GM23338 (cell line): ENCODE measurements at regions not wholly inside any gene's neighbourhood (a gene's known extent, or its start where the extent isn't known, plus 50 kb on each side); places are given as distances from the start of the nearest gene placed in this dataset.

ENCODE experiments used
- ATAC-seq: fragments of 200-7000 bp; cut with Tn5 transposase; 3 replicates; pipeline ENCODE4 v1.9.1; 2020
- DNase-seq: peaks from one replicate; pipeline ENCODE4 v3.0.0-alpha.2; 2015; ENCODE audit warnings: low spot score
- H2AFZ ChIP-seq: fragments of 200-600 bp; sonication (generic); 2 replicates; pipeline ENCODE4 v1.8.0; 2016; ENCODE audit warnings: antibody characterized with exemption, mild to moderate bottlenecking, moderate library complexity
- H3F3A ChIP-seq: fragments of 200-600 bp; sonication (generic); replicated peaks from 2 replicates; pipeline ENCODE4 v1.8.0; 2017; ENCODE audit warnings: antibody characterized with exemption, mixed run types, low read depth
- H3K27ac ChIP-seq: fragments of 200-600 bp; sonication (generic); 2 replicates; pipeline ENCODE4 v1.6.1; 2016; ENCODE audit warnings: low read depth
- H3K27me3 ChIP-seq: fragments of 200-600 bp; sonication (generic); 2 replicates; pipeline ENCODE4 v1.8.0; 2016; ENCODE audit warnings: mild to moderate bottlenecking, mixed run types, moderate library complexity; ENCODE audit not compliant: insufficient read depth
- H3K36me3 ChIP-seq: fragments of 200-600 bp; sonication (generic); 2 replicates; pipeline ENCODE4 v1.8.0; 2016; ENCODE audit warnings: mild to moderate bottlenecking; ENCODE audit not compliant: insufficient read depth
- H3K4me1 ChIP-seq: fragments of 200-600 bp; sonication (generic); 2 replicates; pipeline ENCODE4 v1.8.0; 2016; ENCODE audit warnings: mild to moderate bottlenecking, moderate library complexity; ENCODE audit not compliant: insufficient read depth
- H3K4me2 ChIP-seq: fragments of 200-600 bp; sonication (generic); 2 replicates; pipeline ENCODE4 v1.7.1; 2017; ENCODE audit warnings: mixed run types
- H3K4me3 ChIP-seq: fragments of 200-600 bp; sonication (generic); 2 replicates; pipeline ENCODE4 v1.6.1; 2016; ENCODE audit warnings: mixed run types
- H3K79me2 ChIP-seq: fragments of 200-600 bp; sonication (generic); replicated peaks from 2 replicates; pipeline ENCODE4 v1.8.0; 2017; ENCODE audit warnings: mild to moderate bottlenecking; ENCODE audit not compliant: insufficient read depth
- H3K9me2 ChIP-seq: fragments of 200-600 bp; sonication (generic); 2 replicates; pipeline ENCODE4 v1.8.0; 2017; ENCODE audit not compliant: insufficient read depth
- H4K20me1 ChIP-seq: fragments of 200-600 bp; sonication (generic); replicated peaks from 2 replicates; pipeline ENCODE4 v1.8.0; 2017; ENCODE audit warnings: mild to moderate bottlenecking; ENCODE audit not compliant: insufficient read depth
- H3K27ac Mint-ChIP-seq: 2 replicates; pipeline ENCODE4 v1.8.0; 2020; ENCODE audit warnings: inconsistent platforms, mild to moderate bottlenecking, moderate library complexity, mixed read lengths
- H3K27me3 Mint-ChIP-seq: 3 replicates; pipeline ENCODE4 v1.8.0; 2022; ENCODE audit warnings: low read depth, mild to moderate bottlenecking, moderate library complexity, mixed read lengths, inconsistent platforms; ENCODE audit not compliant: insufficient read depth, poor library complexity
- H3K36me3 Mint-ChIP-seq: 3 replicates; pipeline ENCODE4 v1.8.0; 2021; ENCODE audit warnings: low read depth, mild to moderate bottlenecking, inconsistent platforms, moderate library complexity, mixed read lengths
- H3K4me1 Mint-ChIP-seq: 3 replicates; pipeline ENCODE4 v1.8.0; 2020; ENCODE audit warnings: mild to moderate bottlenecking, inconsistent platforms, mixed read lengths
- H3K4me3 Mint-ChIP-seq: 3 replicates; pipeline ENCODE4 v1.8.0; 2021; ENCODE audit warnings: moderate library complexity, mild to moderate bottlenecking, inconsistent platforms, mixed read lengths
- H3K9me3 Mint-ChIP-seq: 3 replicates; pipeline ENCODE4 v1.8.0; 2020; ENCODE audit warnings: moderate library complexity, mild to moderate bottlenecking, inconsistent platforms, mixed read lengths
- CREB1 ChIP-seq: fragments of 250-450 bp; sonication (Bioruptor Pico); IDR thresholded peaks from 2 replicates; pipeline ENCODE4 v1.5.0; 2020; ENCODE audit warnings: low read depth, mild to moderate bottlenecking, moderate library complexity
- EZH2 ChIP-seq: fragments of 200-600 bp; sonication (generic); IDR thresholded peaks from one replicate; pipeline ENCODE4 v1.8.0; 2017; ENCODE audit warnings: antibody characterized with exemption, mild to moderate bottlenecking, low read depth; ENCODE audit not compliant: unreplicated experiment
- EZH2phosphoT487 ChIP-seq: fragments of 200-600 bp; sonication (generic); IDR thresholded peaks from one replicate; pipeline ENCODE4 v1.8.1; 2018; ENCODE audit warnings: antibody characterized with exemption; ENCODE audit not compliant: unreplicated experiment
- JUNB ChIP-seq: IDR thresholded peaks from one replicate; pipeline ENCODE4 v1.6.1; 2016; ENCODE audit warnings: antibody characterized with exemption; ENCODE audit not compliant: unreplicated experiment
- NANOG ChIP-seq: IDR thresholded peaks from 2 replicates; pipeline ENCODE4 v1.6.1; 2016; ENCODE audit warnings: antibody characterized with exemption, borderline replicate concordance
- POLR2AphosphoS5 ChIP-seq: IDR thresholded peaks from 2 replicates; pipeline ENCODE4 v1.6.1; 2016; ENCODE audit warnings: antibody characterized with exemption, low read depth
- STAT1 ChIP-seq: IDR thresholded peaks from one replicate; pipeline ENCODE4 v1.6.1; 2016; ENCODE audit warnings: antibody characterized with exemption; ENCODE audit not compliant: unreplicated experiment
- ZNF114 ChIP-seq: fragments of 250-450 bp; sonication (Bioruptor Pico); IDR thresholded peaks from 2 replicates; pipeline ENCODE4 v1.5.0; 2020; ENCODE audit warnings: mild to moderate bottlenecking, moderate library complexity
- ZNF331 ChIP-seq: fragments of 250-450 bp; sonication (Bioruptor Pico); IDR thresholded peaks from 2 replicates; pipeline ENCODE4 v1.5.0; 2020; ENCODE audit warnings: low read depth, mild to moderate bottlenecking, moderate library complexity
- TF ChIP-seq, protein P1 (sequence below): IDR thresholded peaks from 2 replicates; pipeline ENCODE4 v1.6.1; 2016; ENCODE audit warnings: antibody characterized with exemption
- TF ChIP-seq, protein P2 (sequence below), 2 experiments: fragments of 200-600 bp in 1 of 2; sonication (generic) in 1 of 2; conservative IDR thresholded peaks; 2 replicates each; pipeline versions ENCODE4 v1.5.1 to v1.6.1; 2016 to 2017; ENCODE audit warnings: antibody characterized with exemption in 2 of 2, low read depth in 2 of 2, mild to moderate bottlenecking in 2 of 2, moderate library complexity in 1 of 2
- TF ChIP-seq, protein P3 (sequence below): IDR thresholded peaks from one replicate; pipeline ENCODE4 v1.6.1; 2018; ENCODE audit warnings: antibody characterized with exemption; ENCODE audit not compliant: unreplicated experiment
- TF ChIP-seq, protein P4 (sequence below): fragments of 250-450 bp; sonication (Bioruptor Pico); IDR thresholded peaks from 2 replicates; pipeline ENCODE4 v1.5.0; 2020; ENCODE audit warnings: mild to moderate bottlenecking, moderate library complexity

DNA sequence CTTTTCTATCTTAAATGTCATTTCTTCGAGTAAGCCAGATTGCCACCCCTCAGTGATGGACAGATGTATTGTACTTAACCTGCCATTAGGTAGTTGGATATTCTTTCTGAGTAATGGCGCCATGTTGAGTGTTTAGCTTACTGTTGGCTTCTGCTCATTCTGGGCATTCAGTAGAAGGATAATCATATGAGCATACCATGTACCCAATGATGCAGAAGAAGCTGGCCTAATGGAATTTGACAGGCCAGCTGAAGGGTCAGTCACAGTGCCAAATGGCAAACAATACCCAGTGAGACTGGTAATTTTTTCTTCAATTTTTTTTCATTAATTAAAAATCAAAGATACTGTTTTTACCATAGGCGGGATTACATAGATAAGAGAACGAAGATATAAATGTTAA lies 1010.8 kb upstream of the EYS start:
- Mint-ChIP-seq H3K9me3 (peaks cover 11% of the 10 kb centered on the region; the same call in 2 of the 3 replicates), H3K4me3 (no peak overlapping the region), H3K27me3 (no peaks in the 10 kb centered on the region), H3K4me1 (no peaks in the 10 kb centered on the region; the same call in 2 of the 3 replicates), H3K27ac (no peak overlapping the region), H3K36me3 (peaks cover 3% of the 10 kb centered on the region; the same call in 2 of the 3 replicates)
- no peak for ATAC-seq
- no peaks in the 10 kb centered on the region for H3K36me3 ChIP-seq
- DNase-seq: no peak
- TF ChIP-seq, protein P1, sequence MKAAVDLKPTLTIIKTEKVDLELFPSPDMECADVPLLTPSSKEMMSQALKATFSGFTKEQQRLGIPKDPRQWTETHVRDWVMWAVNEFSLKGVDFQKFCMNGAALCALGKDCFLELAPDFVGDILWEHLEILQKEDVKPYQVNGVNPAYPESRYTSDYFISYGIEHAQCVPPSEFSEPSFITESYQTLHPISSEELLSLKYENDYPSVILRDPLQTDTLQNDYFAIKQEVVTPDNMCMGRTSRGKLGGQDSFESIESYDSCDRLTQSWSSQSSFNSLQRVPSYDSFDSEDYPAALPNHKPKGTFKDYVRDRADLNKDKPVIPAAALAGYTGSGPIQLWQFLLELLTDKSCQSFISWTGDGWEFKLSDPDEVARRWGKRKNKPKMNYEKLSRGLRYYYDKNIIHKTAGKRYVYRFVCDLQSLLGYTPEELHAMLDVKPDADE: no peak
- TF ChIP-seq EZH2phosphoT487 (no peak), JUNB (no peak), ZNF331 (no peak), POLR2AphosphoS5 (no peak), STAT1 (no peak), EZH2 (no peak), CREB1 (no peak), ZNF114 (no peak), NANOG (no peak)
- TF ChIP-seq, protein P2, sequence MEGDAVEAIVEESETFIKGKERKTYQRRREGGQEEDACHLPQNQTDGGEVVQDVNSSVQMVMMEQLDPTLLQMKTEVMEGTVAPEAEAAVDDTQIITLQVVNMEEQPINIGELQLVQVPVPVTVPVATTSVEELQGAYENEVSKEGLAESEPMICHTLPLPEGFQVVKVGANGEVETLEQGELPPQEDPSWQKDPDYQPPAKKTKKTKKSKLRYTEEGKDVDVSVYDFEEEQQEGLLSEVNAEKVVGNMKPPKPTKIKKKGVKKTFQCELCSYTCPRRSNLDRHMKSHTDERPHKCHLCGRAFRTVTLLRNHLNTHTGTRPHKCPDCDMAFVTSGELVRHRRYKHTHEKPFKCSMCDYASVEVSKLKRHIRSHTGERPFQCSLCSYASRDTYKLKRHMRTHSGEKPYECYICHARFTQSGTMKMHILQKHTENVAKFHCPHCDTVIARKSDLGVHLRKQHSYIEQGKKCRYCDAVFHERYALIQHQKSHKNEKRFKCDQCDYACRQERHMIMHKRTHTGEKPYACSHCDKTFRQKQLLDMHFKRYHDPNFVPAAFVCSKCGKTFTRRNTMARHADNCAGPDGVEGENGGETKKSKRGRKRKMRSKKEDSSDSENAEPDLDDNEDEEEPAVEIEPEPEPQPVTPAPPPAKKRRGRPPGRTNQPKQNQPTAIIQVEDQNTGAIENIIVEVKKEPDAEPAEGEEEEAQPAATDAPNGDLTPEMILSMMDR (conservative IDR thresholded peaks at IDR 0.05; ENCODE audit: low read depth in 2 of 2): no peak
- TF ChIP-seq, protein P3, sequence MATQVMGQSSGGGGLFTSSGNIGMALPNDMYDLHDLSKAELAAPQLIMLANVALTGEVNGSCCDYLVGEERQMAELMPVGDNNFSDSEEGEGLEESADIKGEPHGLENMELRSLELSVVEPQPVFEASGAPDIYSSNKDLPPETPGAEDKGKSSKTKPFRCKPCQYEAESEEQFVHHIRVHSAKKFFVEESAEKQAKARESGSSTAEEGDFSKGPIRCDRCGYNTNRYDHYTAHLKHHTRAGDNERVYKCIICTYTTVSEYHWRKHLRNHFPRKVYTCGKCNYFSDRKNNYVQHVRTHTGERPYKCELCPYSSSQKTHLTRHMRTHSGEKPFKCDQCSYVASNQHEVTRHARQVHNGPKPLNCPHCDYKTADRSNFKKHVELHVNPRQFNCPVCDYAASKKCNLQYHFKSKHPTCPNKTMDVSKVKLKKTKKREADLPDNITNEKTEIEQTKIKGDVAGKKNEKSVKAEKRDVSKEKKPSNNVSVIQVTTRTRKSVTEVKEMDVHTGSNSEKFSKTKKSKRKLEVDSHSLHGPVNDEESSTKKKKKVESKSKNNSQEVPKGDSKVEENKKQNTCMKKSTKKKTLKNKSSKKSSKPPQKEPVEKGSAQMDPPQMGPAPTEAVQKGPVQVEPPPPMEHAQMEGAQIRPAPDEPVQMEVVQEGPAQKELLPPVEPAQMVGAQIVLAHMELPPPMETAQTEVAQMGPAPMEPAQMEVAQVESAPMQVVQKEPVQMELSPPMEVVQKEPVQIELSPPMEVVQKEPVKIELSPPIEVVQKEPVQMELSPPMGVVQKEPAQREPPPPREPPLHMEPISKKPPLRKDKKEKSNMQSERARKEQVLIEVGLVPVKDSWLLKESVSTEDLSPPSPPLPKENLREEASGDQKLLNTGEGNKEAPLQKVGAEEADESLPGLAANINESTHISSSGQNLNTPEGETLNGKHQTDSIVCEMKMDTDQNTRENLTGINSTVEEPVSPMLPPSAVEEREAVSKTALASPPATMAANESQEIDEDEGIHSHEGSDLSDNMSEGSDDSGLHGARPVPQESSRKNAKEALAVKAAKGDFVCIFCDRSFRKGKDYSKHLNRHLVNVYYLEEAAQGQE: no peak
- TF ChIP-seq, protein P4, sequence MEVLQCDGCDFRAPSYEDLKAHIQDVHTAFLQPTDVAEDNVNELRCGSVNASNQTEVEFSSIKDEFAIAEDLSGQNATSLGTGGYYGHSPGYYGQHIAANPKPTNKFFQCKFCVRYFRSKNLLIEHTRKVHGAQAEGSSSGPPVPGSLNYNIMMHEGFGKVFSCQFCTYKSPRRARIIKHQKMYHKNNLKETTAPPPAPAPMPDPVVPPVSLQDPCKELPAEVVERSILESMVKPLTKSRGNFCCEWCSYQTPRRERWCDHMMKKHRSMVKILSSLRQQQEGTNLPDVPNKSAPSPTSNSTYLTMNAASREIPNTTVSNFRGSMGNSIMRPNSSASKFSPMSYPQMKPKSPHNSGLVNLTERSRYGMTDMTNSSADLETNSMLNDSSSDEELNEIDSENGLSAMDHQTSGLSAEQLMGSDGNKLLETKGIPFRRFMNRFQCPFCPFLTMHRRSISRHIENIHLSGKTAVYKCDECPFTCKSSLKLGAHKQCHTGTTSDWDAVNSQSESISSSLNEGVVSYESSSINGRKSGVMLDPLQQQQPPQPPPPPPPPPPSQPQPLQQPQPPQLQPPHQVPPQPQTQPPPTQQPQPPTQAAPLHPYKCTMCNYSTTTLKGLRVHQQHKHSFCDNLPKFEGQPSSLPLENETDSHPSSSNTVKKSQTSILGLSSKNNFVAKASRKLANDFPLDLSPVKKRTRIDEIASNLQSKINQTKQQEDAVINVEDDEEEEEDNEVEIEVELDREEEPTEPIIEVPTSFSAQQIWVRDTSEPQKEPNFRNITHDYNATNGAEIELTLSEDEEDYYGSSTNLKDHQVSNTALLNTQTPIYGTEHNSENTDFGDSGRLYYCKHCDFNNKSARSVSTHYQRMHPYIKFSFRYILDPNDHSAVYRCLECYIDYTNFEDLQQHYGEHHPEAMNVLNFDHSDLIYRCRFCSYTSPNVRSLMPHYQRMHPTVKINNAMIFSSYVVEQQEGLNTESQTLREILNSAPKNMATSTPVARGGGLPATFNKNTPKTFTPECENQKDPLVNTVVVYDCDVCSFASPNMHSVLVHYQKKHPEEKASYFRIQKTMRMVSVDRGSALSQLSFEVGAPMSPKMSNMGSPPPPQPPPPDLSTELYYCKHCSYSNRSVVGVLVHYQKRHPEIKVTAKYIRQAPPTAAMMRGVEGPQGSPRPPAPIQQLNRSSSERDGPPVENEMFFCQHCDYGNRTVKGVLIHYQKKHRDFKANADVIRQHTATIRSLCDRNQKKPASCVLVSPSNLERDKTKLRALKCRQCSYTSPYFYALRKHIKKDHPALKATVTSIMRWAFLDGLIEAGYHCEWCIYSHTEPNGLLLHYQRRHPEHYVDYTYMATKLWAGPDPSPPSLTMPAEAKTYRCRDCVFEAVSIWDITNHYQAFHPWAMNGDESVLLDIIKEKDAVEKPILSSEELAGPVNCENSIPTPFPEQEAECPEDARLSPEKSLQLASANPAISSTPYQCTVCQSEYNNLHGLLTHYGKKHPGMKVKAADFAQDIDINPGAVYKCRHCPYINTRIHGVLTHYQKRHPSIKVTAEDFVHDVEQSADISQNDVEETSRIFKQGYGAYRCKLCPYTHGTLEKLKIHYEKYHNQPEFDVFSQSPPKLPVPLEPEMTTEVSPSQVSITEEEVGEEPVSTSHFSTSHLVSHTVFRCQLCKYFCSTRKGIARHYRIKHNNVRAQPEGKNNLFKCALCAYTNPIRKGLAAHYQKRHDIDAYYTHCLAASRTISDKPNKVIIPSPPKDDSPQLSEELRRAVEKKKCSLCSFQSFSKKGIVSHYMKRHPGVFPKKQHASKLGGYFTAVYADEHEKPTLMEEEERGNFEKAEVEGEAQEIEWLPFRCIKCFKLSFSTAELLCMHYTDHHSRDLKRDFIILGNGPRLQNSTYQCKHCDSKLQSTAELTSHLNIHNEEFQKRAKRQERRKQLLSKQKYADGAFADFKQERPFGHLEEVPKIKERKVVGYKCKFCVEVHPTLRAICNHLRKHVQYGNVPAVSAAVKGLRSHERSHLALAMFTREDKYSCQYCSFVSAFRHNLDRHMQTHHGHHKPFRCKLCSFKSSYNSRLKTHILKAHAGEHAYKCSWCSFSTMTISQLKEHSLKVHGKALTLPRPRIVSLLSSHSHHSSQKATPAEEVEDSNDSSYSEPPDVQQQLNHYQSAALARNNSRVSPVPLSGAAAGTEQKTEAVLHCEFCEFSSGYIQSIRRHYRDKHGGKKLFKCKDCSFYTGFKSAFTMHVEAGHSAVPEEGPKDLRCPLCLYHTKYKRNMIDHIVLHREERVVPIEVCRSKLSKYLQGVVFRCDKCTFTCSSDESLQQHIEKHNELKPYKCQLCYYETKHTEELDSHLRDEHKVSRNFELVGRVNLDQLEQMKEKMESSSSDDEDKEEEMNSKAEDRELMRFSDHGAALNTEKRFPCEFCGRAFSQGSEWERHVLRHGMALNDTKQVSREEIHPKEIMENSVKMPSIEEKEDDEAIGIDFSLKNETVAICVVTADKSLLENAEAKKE (CRISPR knock-in tag): no peak
- no peaks in the 10 kb centered on the region for H3K4me1 ChIP-seq
- H3K4me2 ChIP-seq: no peak overlapping the region
- H2AFZ ChIP-seq: no peak overlapping the region
- no peak overlapping the region for H3K4me3 ChIP-seq
- H3K79me2 ChIP-seq: no peaks in the 10 kb centered on the region
- H3F3A ChIP-seq: no peaks in the 10 kb centered on the region
- no peaks in the 10 kb centered on the region for H3K9me2 ChIP-seq
- no peak overlapping the region for H3K27ac ChIP-seq
- H4K20me1 ChIP-seq: no peaks in the 10 kb centered on the region
- H3K27me3 ChIP-seq: no peaks in the 10 kb centered on the region
